ENCODE measurements at regions not wholly inside any gene's neighbourhood (a gene's known extent, or its start where the extent isn't known, plus 50 kb on each side); places are given as distances from the start of the nearest gene placed in this dataset.
A peak's percentile ranks its signal among the peaks of the same experiment; 100 is the strongest.

DNA sequence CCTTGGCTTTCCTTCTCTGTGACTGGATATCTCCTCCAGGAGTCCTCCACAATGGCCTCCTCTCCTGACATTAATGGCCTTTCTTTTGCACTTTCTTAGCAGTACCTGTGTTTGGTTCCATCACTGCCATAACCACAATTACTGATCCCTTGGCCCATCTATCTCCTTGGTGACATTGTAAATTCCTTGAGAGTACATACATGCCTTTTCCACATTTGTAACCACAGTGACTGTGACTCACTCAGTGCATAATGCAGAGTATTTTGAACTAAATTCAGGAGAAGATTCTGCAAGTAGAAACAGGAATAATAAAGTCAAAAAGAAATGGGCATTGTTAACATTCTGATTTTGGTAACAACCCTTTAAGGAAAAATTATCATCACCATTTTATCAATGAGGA is 197.2 kb upstream of the SOX4 start:
- no peak overlapping the region for H3K4me3 ChIP-seq (ENCODE audit: low read depth, low read length)
- TF ChIP-seq, protein P1, sequence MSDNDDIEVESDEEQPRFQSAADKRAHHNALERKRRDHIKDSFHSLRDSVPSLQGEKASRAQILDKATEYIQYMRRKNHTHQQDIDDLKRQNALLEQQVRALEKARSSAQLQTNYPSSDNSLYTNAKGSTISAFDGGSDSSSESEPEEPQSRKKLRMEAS (IDR thresholded peaks at IDR 0.05; ENCODE audit: low read depth, low read length) = no peak
- TF ChIP-seq MYC (IDR thresholded peaks at IDR 0.05; ENCODE audit: low read depth, low read length) (no peak), POLR2A (IDR thresholded peaks at IDR 0.05; ENCODE audit: extremely low read depth, insufficient read length) (no peak)
- TF ChIP-seq, protein P2, sequence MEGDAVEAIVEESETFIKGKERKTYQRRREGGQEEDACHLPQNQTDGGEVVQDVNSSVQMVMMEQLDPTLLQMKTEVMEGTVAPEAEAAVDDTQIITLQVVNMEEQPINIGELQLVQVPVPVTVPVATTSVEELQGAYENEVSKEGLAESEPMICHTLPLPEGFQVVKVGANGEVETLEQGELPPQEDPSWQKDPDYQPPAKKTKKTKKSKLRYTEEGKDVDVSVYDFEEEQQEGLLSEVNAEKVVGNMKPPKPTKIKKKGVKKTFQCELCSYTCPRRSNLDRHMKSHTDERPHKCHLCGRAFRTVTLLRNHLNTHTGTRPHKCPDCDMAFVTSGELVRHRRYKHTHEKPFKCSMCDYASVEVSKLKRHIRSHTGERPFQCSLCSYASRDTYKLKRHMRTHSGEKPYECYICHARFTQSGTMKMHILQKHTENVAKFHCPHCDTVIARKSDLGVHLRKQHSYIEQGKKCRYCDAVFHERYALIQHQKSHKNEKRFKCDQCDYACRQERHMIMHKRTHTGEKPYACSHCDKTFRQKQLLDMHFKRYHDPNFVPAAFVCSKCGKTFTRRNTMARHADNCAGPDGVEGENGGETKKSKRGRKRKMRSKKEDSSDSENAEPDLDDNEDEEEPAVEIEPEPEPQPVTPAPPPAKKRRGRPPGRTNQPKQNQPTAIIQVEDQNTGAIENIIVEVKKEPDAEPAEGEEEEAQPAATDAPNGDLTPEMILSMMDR (IDR thresholded peaks at IDR 0.05; ENCODE audit: low read depth, low read length) = no peak
- no peak for DNase-seq (ENCODE audit: low read depth)

DNA sequence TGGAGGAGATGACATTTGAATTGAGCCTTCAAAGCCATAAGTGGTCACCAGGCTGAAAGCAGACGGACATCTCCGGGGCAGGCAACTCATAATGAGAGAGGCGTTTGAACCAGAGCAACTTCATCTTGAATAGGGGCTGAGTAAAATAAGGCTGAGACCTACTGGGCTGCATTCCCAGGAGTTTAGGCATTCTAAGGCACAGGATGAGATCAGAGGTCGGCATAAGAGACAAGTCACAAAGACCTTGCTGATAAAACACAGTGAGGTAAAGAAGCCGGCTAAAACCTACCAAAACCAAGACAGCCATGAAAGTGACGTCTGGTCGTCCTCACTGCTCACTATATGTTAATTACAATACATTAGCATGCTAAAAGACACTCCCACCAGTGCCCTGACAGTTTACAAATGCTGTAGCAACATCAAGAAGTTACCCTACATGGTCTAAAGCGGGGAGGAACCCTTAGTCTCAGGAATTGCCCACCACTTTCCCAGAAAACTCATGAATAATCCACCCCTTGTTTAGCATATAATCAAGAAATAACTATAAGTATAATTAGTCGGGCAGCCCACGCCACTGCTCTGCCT is 194.7 kb upstream of the SOX4 start:
- H3K4me3 ChIP-seq (ENCODE audit: low read depth, low read length) = no peak overlapping the region
- TF ChIP-seq MYC (IDR thresholded peaks at IDR 0.05; ENCODE audit: low read depth, low read length) = no peak
- TF ChIP-seq POLR2A (IDR thresholded peaks at IDR 0.05; ENCODE audit: extremely low read depth, insufficient read length) = no peak
- TF ChIP-seq, protein P2 (IDR thresholded peaks at IDR 0.05; ENCODE audit: low read depth, low read length) = no peak
- TF ChIP-seq, protein P1 (IDR thresholded peaks at IDR 0.05; ENCODE audit: low read depth, low read length) = no peak
- no peak for DNase-seq (ENCODE audit: low read depth)

DNA sequence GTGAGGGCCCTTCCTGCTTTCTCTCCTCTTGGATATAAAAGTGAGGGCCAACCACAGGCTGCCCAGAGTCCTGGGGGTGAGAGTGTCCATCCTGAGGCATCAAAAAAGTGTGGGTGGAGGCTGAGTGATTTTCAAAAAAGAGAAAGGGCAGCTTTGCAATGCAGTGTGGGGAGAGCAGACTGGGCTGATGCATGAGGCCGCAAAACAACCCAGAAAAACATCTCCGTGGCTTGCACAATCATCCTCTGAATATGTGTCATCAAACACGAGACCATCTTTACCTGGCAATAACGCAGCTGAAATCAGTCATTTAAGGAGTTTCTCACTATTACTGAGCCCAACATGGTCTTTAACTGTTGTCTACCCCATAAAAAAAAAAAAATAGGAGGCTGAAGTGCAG is 191.2 kb upstream of the SOX4 start:
- no peak overlapping the region for H3K4me3 ChIP-seq (ENCODE audit: low read depth, low read length)
- DNase-seq (ENCODE audit: low read depth) = peak; percentile 51
- TF ChIP-seq MYC (IDR thresholded peaks at IDR 0.05; ENCODE audit: low read depth, low read length) (no peak), POLR2A (IDR thresholded peaks at IDR 0.05; ENCODE audit: extremely low read depth, insufficient read length) (no peak)
- TF ChIP-seq, protein P1 (IDR thresholded peaks at IDR 0.05; ENCODE audit: low read depth, low read length) = no peak
- TF ChIP-seq, protein P2 (IDR thresholded peaks at IDR 0.05; ENCODE audit: low read depth, low read length) = no peak

DNA sequence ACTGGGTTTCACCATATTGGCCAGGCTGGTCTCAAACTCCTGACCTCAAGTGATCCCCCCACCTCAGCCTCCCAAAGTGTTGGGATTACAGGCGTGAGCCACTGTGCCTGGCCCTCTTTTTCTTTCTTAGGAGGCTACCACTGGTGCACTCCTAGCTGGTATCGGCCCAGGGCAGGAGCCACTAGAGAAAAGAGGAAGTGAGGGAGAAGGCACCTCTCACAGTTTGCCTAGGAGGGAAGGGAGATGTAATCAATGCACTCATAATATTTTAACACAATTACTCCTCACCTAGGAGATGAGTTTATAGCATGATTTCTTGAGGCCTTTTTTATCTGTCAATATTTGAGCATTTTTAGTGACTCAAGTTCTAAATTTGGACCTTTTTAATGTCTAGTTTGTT is 189.0 kb upstream of the SOX4 start:
- H3K4me3 ChIP-seq (ENCODE audit: low read depth, low read length) = no peak overlapping the region
- DNase-seq (ENCODE audit: low read depth) = peak; percentile 71
- TF ChIP-seq, protein P2 (IDR thresholded peaks at IDR 0.05; ENCODE audit: low read depth, low read length) = no peak
- TF ChIP-seq, protein P1 (IDR thresholded peaks at IDR 0.05; ENCODE audit: low read depth, low read length) = no peak
- TF ChIP-seq MYC (IDR thresholded peaks at IDR 0.05; ENCODE audit: low read depth, low read length) (no peak), POLR2A (IDR thresholded peaks at IDR 0.05; ENCODE audit: extremely low read depth, insufficient read length) (no peak)

DNA sequence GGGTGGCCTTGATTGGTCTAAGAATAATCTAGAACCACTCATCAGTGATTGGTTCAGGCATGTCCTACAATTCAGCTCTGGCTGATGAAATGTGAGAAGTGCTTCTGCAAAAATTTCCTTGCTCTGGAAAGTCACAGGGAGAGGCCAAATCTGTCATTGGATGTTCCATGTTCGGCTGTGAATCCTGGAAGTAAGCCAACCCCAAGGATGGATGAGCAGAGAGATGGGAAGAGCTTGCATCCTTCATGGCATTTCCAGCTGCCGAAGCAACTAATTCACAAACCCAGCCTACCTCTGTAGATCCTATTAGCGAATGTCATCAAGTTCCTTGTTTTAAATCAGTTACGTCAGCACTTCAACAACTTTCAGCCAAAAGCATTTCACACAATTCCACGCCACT is 187.2 kb upstream of the SOX4 start:
- H3K4me3 ChIP-seq (ENCODE audit: low read depth, low read length) = no peak overlapping the region
- TF ChIP-seq, protein P2 (IDR thresholded peaks at IDR 0.05; ENCODE audit: low read depth, low read length) = no peak
- TF ChIP-seq, protein P1 (IDR thresholded peaks at IDR 0.05; ENCODE audit: low read depth, low read length) = no peak
- TF ChIP-seq POLR2A (IDR thresholded peaks at IDR 0.05; ENCODE audit: extremely low read depth, insufficient read length) (no peak), MYC (IDR thresholded peaks at IDR 0.05; ENCODE audit: low read depth, low read length) (no peak)
- DNase-seq (ENCODE audit: low read depth) = no peak
